ENCODE measurements at regions not wholly inside any gene's neighbourhood (a gene's known extent, or its start where the extent isn't known, plus 50 kb on each side); places are given as distances from the start of the nearest gene placed in this dataset.

DNA sequence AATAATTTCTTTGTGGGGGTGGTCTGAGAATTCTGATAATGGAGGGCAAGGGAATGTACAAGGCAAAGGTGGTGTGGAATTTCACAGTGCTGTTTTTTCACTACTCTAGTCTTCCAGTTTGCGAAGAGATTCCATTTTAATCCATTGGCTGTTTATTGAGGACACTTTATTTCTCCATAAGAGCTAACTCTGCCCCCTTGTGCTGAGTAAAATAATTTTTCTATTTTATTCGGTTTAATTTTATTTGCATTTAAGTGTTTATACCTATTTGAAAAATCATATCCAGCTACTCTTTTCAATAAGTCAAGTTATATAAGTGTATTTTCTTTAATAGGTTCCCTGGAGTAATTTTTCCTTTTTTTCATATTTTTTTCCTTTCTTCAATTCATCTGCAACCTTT is 840.1 kb downstream of the TUSC7 start:
- Mint-ChIP-seq H3K4me3 (no peak overlapping the region), H3K9me3 (ENCODE audit: insufficient read depth) (no peaks in the 10 kb centered on the region), H3K27ac (no peak overlapping the region), H3K27me3 (ENCODE audit: low read depth) (no peaks in the 10 kb centered on the region), H3K4me1 (ENCODE audit: low read depth) (no peaks in the 10 kb centered on the region), H3K36me3 (ENCODE audit: low read depth) (no peaks in the 10 kb centered on the region)
- POLR2A ChIA-PET: no interaction called here
- CTCF ChIA-PET: interaction anchor here (1.1 kb wide), 1 partner anchor 15 kb away, joined by 3 read pairs; no protein-coding TSS in a partner anchor
- ATAC-seq (no peak), DNase-seq (no peak)

DNA sequence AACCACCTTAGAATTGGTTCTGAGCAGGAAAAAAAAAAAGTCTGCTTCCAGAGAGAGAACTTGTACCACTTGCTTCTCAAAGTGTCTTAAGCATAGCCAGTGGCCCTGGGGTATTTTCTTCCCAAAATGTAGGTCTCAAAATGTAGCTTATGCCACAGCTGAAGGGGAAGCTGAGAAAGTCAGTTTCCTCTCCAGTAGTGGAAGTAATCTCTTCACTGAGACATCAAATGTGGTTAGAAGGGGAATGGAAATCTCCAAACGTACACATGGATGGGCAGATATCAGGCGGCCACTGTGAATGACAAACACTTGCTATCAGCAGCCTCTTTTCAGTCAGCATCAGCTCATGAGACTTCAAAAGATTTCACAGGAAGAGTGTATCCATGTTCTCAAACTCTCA is 841.2 kb downstream of the TUSC7 start:
- no peak overlapping the region for H3K4me3 Mint-ChIP-seq
- DNase-seq (no peak), ATAC-seq (no peak)
- CTCF ChIA-PET: no interaction called here
- no peaks in the 10 kb centered on the region for H3K4me1 Mint-ChIP-seq (ENCODE audit: low read depth)
- H3K9me3 Mint-ChIP-seq (ENCODE audit: insufficient read depth): no peaks in the 10 kb centered on the region
- no peaks in the 10 kb centered on the region for H3K36me3 Mint-ChIP-seq (ENCODE audit: low read depth)
- H3K27ac Mint-ChIP-seq: no peak overlapping the region
- no peaks in the 10 kb centered on the region for H3K27me3 Mint-ChIP-seq (ENCODE audit: low read depth)
- POLR2A ChIA-PET: no interaction called here

GRCh38 chr3:117553461-117553860 is 843.9 kb downstream of the TUSC7 start:
- ATAC-seq (no peak), DNase-seq (no peak)
- H3K9me3 Mint-ChIP-seq (ENCODE audit: insufficient read depth): no peaks in the 10 kb centered on the region
- no peak overlapping the region for H3K27ac Mint-ChIP-seq
- H3K4me1 Mint-ChIP-seq (ENCODE audit: low read depth): no peaks in the 10 kb centered on the region
- H3K27me3 Mint-ChIP-seq (ENCODE audit: low read depth): no peaks in the 10 kb centered on the region
- H3K4me3 Mint-ChIP-seq: no peak overlapping the region
- no peaks in the 10 kb centered on the region for H3K36me3 Mint-ChIP-seq (ENCODE audit: low read depth)
- POLR2A ChIA-PET: no interaction called here
- CTCF ChIA-PET: no interaction called here

DNA sequence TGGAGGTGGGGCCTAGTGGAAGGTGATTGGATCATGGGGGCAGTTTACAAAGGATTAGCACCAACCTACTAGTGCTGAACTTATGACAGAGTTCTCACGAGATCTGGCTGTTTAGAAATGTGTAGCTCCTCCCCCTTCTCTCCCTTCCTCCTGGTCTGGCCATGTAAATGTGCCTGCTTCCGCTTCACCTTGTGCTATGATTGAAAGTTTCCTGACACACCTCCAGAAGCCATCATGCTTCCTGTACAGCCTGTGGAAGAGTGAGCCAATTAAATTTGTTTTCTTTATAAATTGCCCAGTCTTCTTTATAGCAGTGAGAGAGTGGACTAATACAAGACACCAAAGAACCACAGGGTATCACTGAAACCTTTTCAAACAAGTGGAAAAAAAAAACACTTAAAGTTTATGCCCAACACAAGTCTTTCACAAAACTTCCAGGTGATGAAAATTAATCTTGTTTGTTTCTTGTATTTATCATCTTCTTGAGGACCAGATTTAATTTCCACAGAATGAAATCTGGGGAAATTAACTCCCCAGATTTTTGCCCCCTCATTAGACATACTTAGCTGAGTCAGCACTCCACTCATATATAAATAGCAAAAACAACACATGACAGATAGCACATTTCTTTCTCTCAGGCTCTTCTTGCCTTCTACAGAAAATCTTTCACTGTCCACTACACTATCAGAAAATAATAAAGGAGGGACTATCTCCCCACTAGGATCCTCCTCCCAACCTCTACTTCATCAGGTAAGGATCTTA is 847.2 kb downstream of the TUSC7 start:
- Mint-ChIP-seq H3K4me1 (ENCODE audit: low read depth) (no peaks in the 10 kb centered on the region), H3K9me3 (ENCODE audit: insufficient read depth) (peaks cover 4% of the 10 kb centered on the region), H3K4me3 (no peak overlapping the region), H3K27me3 (ENCODE audit: low read depth) (no peaks in the 10 kb centered on the region), H3K36me3 (ENCODE audit: low read depth) (no peaks in the 10 kb centered on the region), H3K27ac (no peak overlapping the region)
- DNase-seq (no peak), ATAC-seq (no peak)
- ChIA-PET POLR2A (no interaction called here), CTCF (no interaction called here)

DNA sequence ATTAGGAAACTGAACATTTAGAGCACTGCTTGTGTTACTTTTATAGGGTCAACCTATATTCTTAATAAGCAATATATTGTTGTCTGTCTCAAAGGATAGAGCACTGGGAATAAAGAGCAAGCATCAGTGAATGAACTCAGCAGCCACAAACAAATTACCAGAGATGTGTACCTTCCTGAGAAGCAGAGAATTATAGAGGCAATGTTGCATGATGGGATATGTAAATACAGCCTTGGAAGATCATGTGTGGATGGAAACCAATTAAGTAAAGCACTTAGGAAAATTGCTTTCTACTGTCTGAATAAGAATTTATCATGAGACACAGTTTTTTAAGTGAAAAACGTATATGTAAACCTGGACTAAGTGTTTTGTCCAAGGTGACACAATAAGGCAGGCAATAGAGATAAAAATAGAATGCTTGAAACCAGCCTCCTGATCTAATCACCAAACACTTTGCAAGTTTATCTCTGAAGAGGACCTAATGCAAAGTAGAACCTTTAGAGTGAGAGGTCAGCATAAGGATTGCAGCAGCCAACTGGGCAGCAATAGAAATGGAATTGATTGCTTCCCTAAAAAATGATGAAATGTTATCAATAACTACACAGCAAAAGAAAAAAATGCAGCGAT is 848.0 kb downstream of the TUSC7 start:
- Mint-ChIP-seq H3K27me3 (ENCODE audit: low read depth) (no peaks in the 10 kb centered on the region), H3K9me3 (ENCODE audit: insufficient read depth) (peaks cover 4% of the 10 kb centered on the region), H3K27ac (no peak overlapping the region), H3K4me3 (no peak overlapping the region), H3K4me1 (ENCODE audit: low read depth) (no peaks in the 10 kb centered on the region), H3K36me3 (ENCODE audit: low read depth) (no peaks in the 10 kb centered on the region)
- ATAC-seq: no peak
- DNase-seq: no peak
- ChIA-PET CTCF (no interaction called here), POLR2A (no interaction called here)

DNA sequence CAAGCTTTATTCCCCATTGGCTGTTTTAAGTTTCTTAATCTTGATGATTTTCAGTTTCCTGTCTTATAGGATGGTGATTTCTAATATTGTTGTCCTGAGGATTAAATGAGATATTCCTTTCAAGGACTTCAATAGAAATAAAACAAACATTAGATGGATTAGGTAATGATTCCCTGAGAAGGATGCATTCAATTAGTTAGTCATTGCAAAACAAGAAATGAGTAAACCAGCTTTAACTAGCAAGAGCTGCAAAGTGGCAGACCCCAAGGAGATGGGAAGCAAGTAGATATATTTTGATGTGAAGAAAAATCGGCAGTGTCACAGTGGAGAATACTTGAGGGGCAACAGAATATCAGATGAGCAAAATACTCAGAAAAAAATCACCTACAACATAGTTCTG is 849.1 kb downstream of the TUSC7 start:
- H3K4me3 Mint-ChIP-seq: no peak overlapping the region
- ChIA-PET CTCF (no interaction called here), POLR2A (no interaction called here)
- no peak for DNase-seq
- no peaks in the 10 kb centered on the region for H3K4me1 Mint-ChIP-seq (ENCODE audit: low read depth)
- peaks cover 7% of the 10 kb centered on the region for H3K9me3 Mint-ChIP-seq (ENCODE audit: insufficient read depth)
- no peaks in the 10 kb centered on the region for H3K27me3 Mint-ChIP-seq (ENCODE audit: low read depth)
- no peak overlapping the region for H3K27ac Mint-ChIP-seq
- no peaks in the 10 kb centered on the region for H3K36me3 Mint-ChIP-seq (ENCODE audit: low read depth)
- ATAC-seq: no peak

- Mint-ChIP-seq H3K27ac (no peak overlapping the region), H3K4me1 (ENCODE audit: low read depth) (no peaks in the 10 kb centered on the region), H3K36me3 (ENCODE audit: low read depth) (no peaks in the 10 kb centered on the region), H3K4me3 (no peak overlapping the region), H3K27me3 (ENCODE audit: low read depth) (no peaks in the 10 kb centered on the region), H3K9me3 (ENCODE audit: insufficient read depth) (peaks cover 12% of the 10 kb centered on the region)
- CTCF ChIA-PET: no interaction called here
- ATAC-seq (no peak), DNase-seq (no peak)
- POLR2A ChIA-PET: no interaction called here
Observed at GRCh38 chr3:117562000-117562399, 852.4 kb downstream of the TUSC7 start.

GRCh38 chr3:117563063-117563462 is 853.5 kb downstream of the TUSC7 start:
- Mint-ChIP-seq H3K9me3 (ENCODE audit: insufficient read depth) (peaks cover 12% of the 10 kb centered on the region), H3K4me1 (ENCODE audit: low read depth) (no peaks in the 10 kb centered on the region), H3K27ac (no peak overlapping the region), H3K4me3 (no peak overlapping the region), H3K36me3 (ENCODE audit: low read depth) (no peaks in the 10 kb centered on the region), H3K27me3 (ENCODE audit: low read depth) (no peaks in the 10 kb centered on the region)
- DNase-seq (no peak), ATAC-seq (no peak)
- CTCF ChIA-PET: no interaction called here
- POLR2A ChIA-PET: no interaction called here

- no peak overlapping the region for H3K4me3 Mint-ChIP-seq
- no peaks in the 10 kb centered on the region for H3K27me3 Mint-ChIP-seq (ENCODE audit: low read depth)
- H3K36me3 Mint-ChIP-seq (ENCODE audit: low read depth): no peaks in the 10 kb centered on the region
- no peaks in the 10 kb centered on the region for H3K4me1 Mint-ChIP-seq (ENCODE audit: low read depth)
- CTCF ChIA-PET: no interaction called here
- ATAC-seq (no peak), DNase-seq (no peak)
- peaks cover 9% of the 10 kb centered on the region for H3K9me3 Mint-ChIP-seq (ENCODE audit: insufficient read depth)
- POLR2A ChIA-PET: no interaction called here
- H3K27ac Mint-ChIP-seq: no peak overlapping the region
Observed at GRCh38 chr3:117565777-117566176, 856.2 kb downstream of the TUSC7 start.

GRCh38 chr3:117566926-117567325 is 857.3 kb downstream of the TUSC7 start:
- CTCF ChIA-PET: no interaction called here
- H3K4me1 Mint-ChIP-seq (ENCODE audit: low read depth): no peaks in the 10 kb centered on the region
- no peak overlapping the region for H3K27ac Mint-ChIP-seq
- DNase-seq: no peak
- no peak overlapping the region for H3K4me3 Mint-ChIP-seq
- POLR2A ChIA-PET: no interaction called here
- no peaks in the 10 kb centered on the region for H3K27me3 Mint-ChIP-seq (ENCODE audit: low read depth)
- H3K36me3 Mint-ChIP-seq (ENCODE audit: low read depth): no peaks in the 10 kb centered on the region
- ATAC-seq: no peak
- H3K9me3 Mint-ChIP-seq (ENCODE audit: insufficient read depth): peaks cover 13% of the 10 kb centered on the region

GRCh38 chr3:117567382-117567781 is 857.8 kb downstream of the TUSC7 start:
- Mint-ChIP-seq H3K4me3 (no peak overlapping the region), H3K9me3 (ENCODE audit: insufficient read depth) (peaks cover 13% of the 10 kb centered on the region), H3K36me3 (ENCODE audit: low read depth) (no peaks in the 10 kb centered on the region), H3K27me3 (ENCODE audit: low read depth) (no peaks in the 10 kb centered on the region), H3K27ac (no peak overlapping the region), H3K4me1 (ENCODE audit: low read depth) (no peaks in the 10 kb centered on the region)
- ATAC-seq (no peak), DNase-seq (no peak)
- CTCF ChIA-PET: no interaction called here
- POLR2A ChIA-PET: no interaction called here

DNA sequence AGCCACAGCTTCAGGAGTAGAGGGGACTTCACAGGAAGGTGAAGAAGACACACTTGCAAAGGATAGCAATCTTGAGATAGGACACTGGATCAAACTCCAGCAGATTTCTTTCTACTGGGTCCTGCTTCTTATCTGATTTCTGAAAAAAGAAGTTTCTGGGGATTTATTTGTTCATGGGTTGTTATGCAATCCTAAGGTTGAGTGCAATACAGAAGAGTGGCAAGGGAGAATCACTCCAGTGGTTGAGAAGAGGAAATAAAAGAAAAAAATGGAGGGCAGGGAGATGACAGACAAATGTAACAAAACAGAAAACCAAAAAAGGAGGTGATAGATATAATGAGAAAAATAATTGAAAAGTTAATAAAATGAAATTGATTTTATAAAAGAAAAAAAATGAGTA is 858.3 kb downstream of the TUSC7 start:
- CTCF ChIA-PET: no interaction called here
- H3K4me1 Mint-ChIP-seq (ENCODE audit: low read depth): no peaks in the 10 kb centered on the region
- no peak overlapping the region for H3K27ac Mint-ChIP-seq
- H3K27me3 Mint-ChIP-seq (ENCODE audit: low read depth): no peaks in the 10 kb centered on the region
- DNase-seq (no peak), ATAC-seq (no peak)
- POLR2A ChIA-PET: no interaction called here
- H3K36me3 Mint-ChIP-seq (ENCODE audit: low read depth): no peaks in the 10 kb centered on the region
- H3K4me3 Mint-ChIP-seq: no peak overlapping the region
- peaks cover 13% of the 10 kb centered on the region for H3K9me3 Mint-ChIP-seq (ENCODE audit: insufficient read depth)

DNA sequence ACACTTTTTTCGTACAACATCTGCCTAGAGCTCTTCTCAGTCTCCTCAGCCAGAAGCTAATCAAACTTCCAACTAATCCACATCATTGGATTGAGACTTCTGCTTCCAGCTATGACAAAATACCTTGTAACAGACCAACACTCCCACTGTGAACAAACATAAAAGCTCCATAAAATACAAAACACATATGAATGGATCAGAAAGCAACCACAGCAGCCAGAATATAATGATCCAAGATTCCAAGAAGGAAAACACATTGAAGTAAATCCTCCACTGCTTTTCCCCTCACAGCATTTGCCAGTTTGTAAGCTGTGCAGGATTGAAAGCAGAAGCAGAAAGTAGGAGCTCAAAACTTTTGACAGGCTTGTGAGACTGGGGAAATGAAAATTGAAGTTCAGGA is 863.2 kb downstream of the TUSC7 start:
- ATAC-seq (no peak), DNase-seq (no peak)
- POLR2A ChIA-PET: no interaction called here
- Mint-ChIP-seq H3K4me1 (ENCODE audit: low read depth) (no peaks in the 10 kb centered on the region), H3K36me3 (ENCODE audit: low read depth) (no peaks in the 10 kb centered on the region), H3K27me3 (ENCODE audit: low read depth) (no peaks in the 10 kb centered on the region), H3K9me3 (ENCODE audit: insufficient read depth) (peaks cover 10% of the 10 kb centered on the region), H3K27ac (no peak overlapping the region), H3K4me3 (no peak overlapping the region)
- CTCF ChIA-PET: no interaction called here

Data from activated CD8-positive, alpha-beta T cell treated with anti-CD3 and anti-CD28 coated beads, Interleukin-2, amount 10 ng/mL, durations not matched to agents 7 days and 5 days (primary cell).